ENCODE measurements at regions not wholly inside any gene's neighbourhood (a gene's known extent, or its start where the extent isn't known, plus 50 kb on each side); places are given as distances from the start of the nearest gene placed in this dataset.

DNA sequence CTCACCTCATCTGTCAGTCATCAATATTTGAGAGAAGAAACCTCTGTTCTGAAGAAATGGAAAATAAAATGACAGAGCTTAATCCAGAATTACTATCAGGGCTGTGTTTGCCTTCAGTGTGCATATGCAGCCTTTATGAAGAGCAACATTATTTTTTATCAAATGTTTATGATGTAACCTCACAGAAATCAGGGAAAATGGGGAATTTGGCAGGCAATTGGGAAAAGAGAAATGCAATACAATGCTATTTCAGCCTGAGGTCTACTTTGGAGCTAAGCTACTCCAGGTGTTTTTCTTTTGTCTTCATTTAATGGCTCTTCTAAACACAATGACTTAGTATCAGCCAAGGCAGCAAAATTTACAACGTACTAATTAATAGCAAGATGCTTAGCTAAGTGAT is 241.1 kb upstream of the TET2 start:
- no TSS peak for BruUV-seq (replicated peaks)
- Histone ChIP-seq H4K20me1 (ENCODE audit: low read length) (no peaks in the 10 kb centered on the region), H3K27ac (ENCODE audit: low read length) (no peak overlapping the region), H2AFZ (ENCODE audit: low read length) (no peak overlapping the region), H3F3A (ENCODE audit: low read length, unreplicated experiment) (no peaks in the 10 kb centered on the region), H3K4me1 (ENCODE audit: insufficient read depth, low read length) (no peaks in the 10 kb centered on the region), H3K27me3 (ENCODE audit: low read length) (no peaks in the 10 kb centered on the region), H3K79me2 (ENCODE audit: low read length) (no peaks in the 10 kb centered on the region), H3K4me3 (ENCODE audit: low read length) (no peak overlapping the region), H3K9me2 (replicated peaks; ENCODE audit: low read length) (no peaks in the 10 kb centered on the region), H3K4me2 (ENCODE audit: low read length) (no peak overlapping the region), H3K9ac (ENCODE audit: low read length) (no peak overlapping the region), H3K36me3 (ENCODE audit: low read depth, low read length) (no peaks in the 10 kb centered on the region), H3K9me3 (ENCODE audit: low read length) (no peaks in the 10 kb centered on the region)
- TF ChIP-seq EZH2phosphoT487 (IDR thresholded peaks at IDR 0.05; ENCODE audit: borderline replicate concordance, low read length) (no peak), EZH2 (IDR thresholded peaks at IDR 0.05; ENCODE audit: low read length, unreplicated experiment) (no peak), CTCF (conservative IDR thresholded peaks at IDR 0.05; ENCODE audit: low read depth, low read length) (no peak)
- no peak for ATAC-seq
- CTCF ChIA-PET, result no interaction called here
- intact Hi-C loops (cut with micrococcal nuclease), result no loop called here
- no peak for DNase-seq
- POLR2A ChIA-PET (ENCODE audit: unreplicated experiment), result no interaction called here

- no peaks in the 10 kb centered on the region for H3K36me3 ChIP-seq (ENCODE audit: low read depth, low read length)
- H3K27me3 ChIP-seq (ENCODE audit: low read length), result no peaks in the 10 kb centered on the region
- no peak overlapping the region for H3K4me3 ChIP-seq (ENCODE audit: low read length)
- H3K4me2 ChIP-seq (ENCODE audit: low read length), result no peak overlapping the region
- no peaks in the 10 kb centered on the region for H4K20me1 ChIP-seq (ENCODE audit: low read length)
- intact Hi-C loops (cut with micrococcal nuclease), result no loop called here
- no TSS peak for BruUV-seq (replicated peaks)
- ATAC-seq, result no peak
- H3K9ac ChIP-seq (ENCODE audit: low read length), result no peak overlapping the region
- no peaks in the 10 kb centered on the region for H3F3A ChIP-seq (ENCODE audit: low read length, unreplicated experiment)
- POLR2A ChIA-PET (ENCODE audit: unreplicated experiment), result no interaction called here
- DNase-seq, result no peak
- H3K27ac ChIP-seq (ENCODE audit: low read length), result no peak overlapping the region
- CTCF ChIA-PET, result no interaction called here
- no peaks in the 10 kb centered on the region for H3K9me2 ChIP-seq (replicated peaks; ENCODE audit: low read length)
- H3K4me1 ChIP-seq (ENCODE audit: insufficient read depth, low read length), result no peaks in the 10 kb centered on the region
- H2AFZ ChIP-seq (ENCODE audit: low read length), result no peak overlapping the region
- H3K9me3 ChIP-seq (ENCODE audit: low read length), result no peaks in the 10 kb centered on the region
- H3K79me2 ChIP-seq (ENCODE audit: low read length), result no peaks in the 10 kb centered on the region
- TF ChIP-seq CTCF (conservative IDR thresholded peaks at IDR 0.05; ENCODE audit: low read depth, low read length) (no peak), EZH2 (IDR thresholded peaks at IDR 0.05; ENCODE audit: low read length, unreplicated experiment) (no peak)
Observed at GRCh38 chr4:104906276-104906675, 240.4 kb upstream of the TET2 start.

DNA sequence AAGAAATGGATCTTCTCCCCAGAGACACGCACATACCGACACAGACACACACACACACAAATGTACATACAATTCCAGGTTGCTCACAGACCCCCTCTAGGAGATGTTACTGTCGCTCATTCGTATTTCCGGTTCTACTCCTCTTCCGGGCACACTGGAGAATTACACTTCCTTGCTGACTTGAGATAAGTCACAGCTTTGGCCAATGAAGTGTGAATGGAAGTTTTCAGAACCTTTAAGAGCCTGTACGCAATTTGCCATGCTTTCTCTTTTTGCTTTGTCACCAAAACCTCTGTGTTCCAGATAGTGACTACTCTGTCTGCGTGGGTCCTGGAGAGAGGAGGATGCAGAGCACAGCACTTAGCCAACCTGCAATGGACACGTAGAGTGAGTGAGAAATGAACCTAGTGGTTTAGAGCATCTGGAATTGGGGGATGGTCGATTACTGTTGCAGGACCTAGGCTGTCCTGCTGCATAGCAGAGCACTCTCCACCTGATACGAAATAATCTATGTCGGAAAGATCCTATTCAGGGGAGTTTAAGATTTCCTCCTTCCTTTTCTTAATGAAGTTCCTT is 239.5 kb upstream of the TET2 start:
- CTCF ChIA-PET, result no interaction called here
- H3K27me3 ChIP-seq (ENCODE audit: low read length), result no peaks in the 10 kb centered on the region
- no peak for ATAC-seq

More for the DNA sequence above, 239.5 kb upstream of the TET2 start:
- Histone ChIP-seq H3K9me3 (ENCODE audit: low read length) (no peaks in the 10 kb centered on the region), H3K4me2 (ENCODE audit: low read length) (no peak overlapping the region), H3K36me3 (ENCODE audit: low read depth, low read length) (no peaks in the 10 kb centered on the region), H2AFZ (ENCODE audit: low read length) (no peak overlapping the region), H3K9ac (ENCODE audit: low read length) (no peak overlapping the region), H3K27ac (ENCODE audit: low read length) (no peak overlapping the region), H3K79me2 (ENCODE audit: low read length) (no peaks in the 10 kb centered on the region), H3K4me1 (ENCODE audit: insufficient read depth, low read length) (no peaks in the 10 kb centered on the region), H4K20me1 (ENCODE audit: low read length) (no peaks in the 10 kb centered on the region), H3F3A (ENCODE audit: low read length, unreplicated experiment) (no peaks in the 10 kb centered on the region), H3K9me2 (replicated peaks; ENCODE audit: low read length) (no peaks in the 10 kb centered on the region), H3K4me3 (ENCODE audit: low read length) (no peak overlapping the region)
- intact Hi-C loops (cut with micrococcal nuclease), result no loop called here
- no TSS peak for BruUV-seq (replicated peaks)
- no peak for TF ChIP-seq CTCF (conservative IDR thresholded peaks at IDR 0.05; ENCODE audit: low read depth, low read length)
- TF ChIP-seq EZH2 (IDR thresholded peaks at IDR 0.05; ENCODE audit: low read length, unreplicated experiment), result no peak
- TF ChIP-seq EZH2phosphoT487 (IDR thresholded peaks at IDR 0.05; ENCODE audit: borderline replicate concordance, low read length), result no peak
- DNase-seq, result no peak
- POLR2A ChIA-PET (ENCODE audit: unreplicated experiment), result no interaction called here

Measured in PC-3 (cell line).